Loucy (cell line): ENCODE measurements at regions not wholly inside any gene's neighbourhood (a gene's known extent, or its start where the extent isn't known, plus 50 kb on each side); places are given as distances from the start of the nearest gene placed in this dataset.

Experiments used
- H2AFZ ChIP-seq: fragments of 200-600 bp; sonication (generic); 2 replicates; pipeline ENCODE4 v1.6.0; 2016; ENCODE audit warnings: antibody characterized with exemption, mild to moderate bottlenecking, low read length, moderate library complexity
- H3F3A ChIP-seq: fragments of 200-600 bp; 2 replicates; pipeline ENCODE4 v1.6.0; 2016; ENCODE audit warnings: antibody characterized with exemption, low read depth, mild to moderate bottlenecking
- H3K27me3 ChIP-seq: fragments of 200-600 bp; sonication (generic); 2 replicates; pipeline ENCODE4 v1.6.1; 2014; ENCODE audit warnings: low read length, mild to moderate bottlenecking; ENCODE audit not compliant: insufficient read depth, poor library complexity, severe bottlenecking
- H3K36me3 ChIP-seq: fragments of 200-600 bp; sonication (generic); 2 replicates; pipeline ENCODE4 v1.6.1; 2016; ENCODE audit warnings: low read length; ENCODE audit not compliant: insufficient read depth
- H3K4me1 ChIP-seq: fragments of 200-600 bp; sonication (generic); 2 replicates; pipeline ENCODE4 v1.5.1; 2014; ENCODE audit warnings: low read length, mild to moderate bottlenecking; ENCODE audit not compliant: insufficient read depth, poor library complexity, severe bottlenecking
- H3K4me2 ChIP-seq: fragments of 200-600 bp; sonication (generic); 2 replicates; pipeline ENCODE4 v1.6.0; 2014; ENCODE audit warnings: antibody characterized with exemption, low read length, low read depth, mild to moderate bottlenecking; ENCODE audit not compliant: poor library complexity, severe bottlenecking
- H3K4me3 ChIP-seq: fragments of 200-600 bp; sonication (generic); 2 replicates; pipeline ENCODE4 v1.5.1; 2014; ENCODE audit warnings: low read length, mild to moderate bottlenecking, mixed read lengths; ENCODE audit not compliant: poor library complexity, severe bottlenecking
- H3K79me2 ChIP-seq: fragments of 200-600 bp; sonication (generic); 2 replicates; pipeline ENCODE4 v1.6.1; 2014; ENCODE audit warnings: low read length; ENCODE audit not compliant: insufficient read depth
- H3K9ac ChIP-seq: fragments of 200-600 bp; sonication (generic); 2 replicates; pipeline ENCODE4 v1.6.0; 2014; ENCODE audit warnings: mild to moderate bottlenecking, low read depth, low read length, moderate library complexity; ENCODE audit not compliant: poor library complexity, severe bottlenecking
- H3K9me2 ChIP-seq: fragments of 200-600 bp; sonication (generic); replicated peaks from 2 replicates; pipeline ENCODE4 v1.6.1; 2016; ENCODE audit warnings: low read depth, low read length, mixed read lengths
- H3K9me3 ChIP-seq: fragments of 200-600 bp; sonication (generic); 2 replicates; pipeline ENCODE4 v1.6.1; 2014; ENCODE audit warnings: mild to moderate bottlenecking, antibody characterized with exemption, low read length, low read depth; ENCODE audit not compliant: insufficient read depth
- H4K20me1 ChIP-seq: fragments of 200-600 bp; sonication (generic); 2 replicates; pipeline ENCODE4 v1.6.0; 2014; ENCODE audit warnings: antibody characterized with exemption, low read length, mild to moderate bottlenecking; ENCODE audit not compliant: insufficient read depth, poor library complexity, severe bottlenecking
- CTCF ChIP-seq: fragments of 200-600 bp; sonication (generic); conservative IDR thresholded peaks from 2 replicates; pipeline ENCODE4 v1.5.1; 2014; ENCODE audit warnings: mild to moderate bottlenecking, antibody characterized with exemption, low read length
- EZH2phosphoT487 ChIP-seq: fragments of 200-600 bp; IDR thresholded peaks from 2 replicates; pipeline ENCODE4 v1.6.1; 2018; ENCODE audit warnings: antibody characterized with exemption, mild to moderate bottlenecking, moderate library complexity, borderline replicate concordance

- Histone ChIP-seq H3K36me3 (no peaks in the 10 kb centered on the region), H3K4me1 (no peaks in the 10 kb centered on the region), H4K20me1 (no peaks in the 10 kb centered on the region), H3F3A (no peaks in the 10 kb centered on the region), H3K4me3 (no peak overlapping the region), H3K9me2 (no peaks in the 10 kb centered on the region), H3K27me3 (no peaks in the 10 kb centered on the region), H2AFZ (no peak overlapping the region), H3K79me2 (no peaks in the 10 kb centered on the region), H3K9me3 (no peaks in the 10 kb centered on the region), H3K9ac (no peak overlapping the region), H3K4me2 (no peak overlapping the region)
- no peak for TF ChIP-seq CTCF
- TF ChIP-seq EZH2phosphoT487 = no peak
These were observed 177.1 kb upstream of the KLHL29 start for GRCh38 chr2:23207871-23208270.

GRCh38 chr2:23208339-23208738 lies 176.6 kb upstream of the KLHL29 start:
- no peaks in the 10 kb centered on the region for H3K9me3 ChIP-seq
- no peaks in the 10 kb centered on the region for H3K9me2 ChIP-seq
- no peaks in the 10 kb centered on the region for H4K20me1 ChIP-seq
- TF ChIP-seq EZH2phosphoT487 (no peak), CTCF (no peak)
- no peaks in the 10 kb centered on the region for H3K36me3 ChIP-seq
- no peaks in the 10 kb centered on the region for H3K4me1 ChIP-seq
- no peaks in the 10 kb centered on the region for H3K27me3 ChIP-seq
- no peak overlapping the region for H3K9ac ChIP-seq
- no peak overlapping the region for H3K4me3 ChIP-seq
- no peaks in the 10 kb centered on the region for H3F3A ChIP-seq
- no peaks in the 10 kb centered on the region for H3K79me2 ChIP-seq
- H2AFZ ChIP-seq = no peak overlapping the region
- H3K4me2 ChIP-seq = no peak overlapping the region

GRCh38 chr2:23209059-23209458 lies 175.9 kb upstream of the KLHL29 start:
- H3K4me1 ChIP-seq = no peaks in the 10 kb centered on the region
- no peak for TF ChIP-seq CTCF
- TF ChIP-seq EZH2phosphoT487 = no peak

More at GRCh38 chr2:23209059-23209458, 175.9 kb upstream of the KLHL29 start:
- Histone ChIP-seq H3K4me3 (no peak overlapping the region), H3K9me3 (no peaks in the 10 kb centered on the region), H2AFZ (no peak overlapping the region), H3F3A (no peaks in the 10 kb centered on the region), H3K27me3 (no peaks in the 10 kb centered on the region), H3K9me2 (no peaks in the 10 kb centered on the region), H3K4me2 (no peak overlapping the region), H4K20me1 (no peaks in the 10 kb centered on the region), H3K9ac (no peak overlapping the region), H3K36me3 (no peaks in the 10 kb centered on the region), H3K79me2 (no peaks in the 10 kb centered on the region)
